GM12873 (cell line): ENCODE measurements at regions not wholly inside any gene's neighbourhood (a gene's known extent, or its start where the extent isn't known, plus 50 kb on each side); places are given as distances from the start of the nearest gene placed in this dataset.

ENCODE experiments used
- CTCF ChIP-seq: IDR thresholded peaks from 2 replicates; pipeline ENCODE4 v1.5.1; 2012; ENCODE audit warnings: low read depth, mild to moderate bottlenecking, moderate library complexity, low read length, control low read depth; ENCODE audit not compliant: insufficient read depth; ENCODE audit errors: missing control alignments

DNA sequence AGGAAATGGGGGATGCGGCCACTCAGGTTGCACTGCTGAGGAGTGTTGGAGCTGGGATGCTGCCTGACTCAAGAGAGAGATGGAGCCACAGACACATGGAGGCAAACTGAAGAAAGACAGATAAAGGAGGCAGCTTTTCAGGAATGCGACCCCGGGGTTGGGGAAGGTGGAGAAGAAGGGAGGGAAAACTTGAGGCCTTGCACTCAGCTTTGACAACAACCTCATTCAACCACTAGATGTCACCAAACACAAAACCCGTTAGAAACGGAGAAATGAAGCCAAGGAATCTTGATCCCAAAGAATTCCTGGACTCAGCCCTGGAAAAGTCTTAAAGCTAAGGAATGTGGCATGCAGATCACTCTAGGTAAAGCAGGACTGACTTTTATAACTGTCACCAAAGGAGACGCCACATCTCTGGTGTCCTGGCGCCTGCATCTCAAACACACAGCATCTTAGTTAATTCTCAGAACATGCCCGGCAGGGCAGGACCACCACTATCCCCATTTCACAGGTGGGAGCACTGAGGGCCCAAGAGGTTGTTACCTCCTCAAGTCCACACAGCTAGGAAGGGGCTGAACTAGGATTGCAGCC, 59.6 kb upstream of the LMCD1 start:
- TF ChIP-seq CTCF: peak; percentile 71

DNA sequence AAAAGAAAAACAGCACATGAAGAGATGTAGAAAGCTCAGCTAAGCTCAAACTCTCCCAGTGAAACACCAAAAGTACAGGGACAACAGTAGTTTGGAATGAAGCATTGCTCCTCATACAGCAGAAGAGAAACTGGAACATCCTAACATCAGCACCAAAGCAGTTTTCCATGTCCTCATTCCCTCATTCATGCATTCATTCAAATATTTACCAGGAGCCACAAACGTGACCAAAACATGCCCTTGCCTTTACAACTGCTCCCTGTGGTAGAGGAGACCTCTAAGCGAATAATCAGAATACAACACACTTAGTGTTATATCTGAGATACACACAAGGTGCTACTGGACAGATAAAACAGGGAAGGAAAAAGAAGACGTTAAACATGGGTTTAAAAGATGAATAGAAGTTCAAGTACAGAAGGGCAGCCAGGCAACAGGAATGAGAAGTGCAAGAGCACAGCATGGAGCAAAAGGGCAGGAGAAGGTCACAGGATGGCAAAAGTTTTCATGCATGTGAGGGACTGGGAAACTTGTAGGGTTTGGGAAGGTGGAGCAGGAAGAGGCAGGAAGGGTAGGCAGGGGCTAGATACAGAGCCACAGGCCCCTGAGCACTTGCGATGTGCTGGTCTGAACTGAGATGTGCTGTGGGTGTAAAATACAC, 58.5 kb upstream of the LMCD1 start:
- TF ChIP-seq CTCF: no peak

GRCh38 chr3:8443829-8444791, 57.5 kb upstream of the LMCD1 start:
- TF ChIP-seq CTCF: no peak

DNA sequence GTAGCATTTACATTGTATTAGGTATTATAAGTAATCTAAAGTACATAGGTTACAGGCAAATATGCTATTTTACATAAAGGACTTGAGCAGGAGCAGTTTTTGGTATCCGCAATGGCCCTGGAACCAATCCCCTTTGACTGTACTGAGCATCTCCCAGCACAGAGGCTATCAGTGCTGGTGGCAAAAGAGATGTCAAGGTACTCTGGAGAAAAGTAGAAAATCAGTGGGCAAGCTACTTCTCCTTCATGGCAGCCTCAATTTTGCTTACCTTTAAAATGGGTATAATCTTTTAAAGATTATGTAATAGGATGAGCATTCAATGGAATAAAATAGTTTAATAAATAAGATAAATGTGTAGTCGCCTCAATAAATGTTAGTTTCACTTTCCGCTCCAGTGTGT, 56.7 kb upstream of the LMCD1 start:
- TF ChIP-seq CTCF: no peak

DNA sequence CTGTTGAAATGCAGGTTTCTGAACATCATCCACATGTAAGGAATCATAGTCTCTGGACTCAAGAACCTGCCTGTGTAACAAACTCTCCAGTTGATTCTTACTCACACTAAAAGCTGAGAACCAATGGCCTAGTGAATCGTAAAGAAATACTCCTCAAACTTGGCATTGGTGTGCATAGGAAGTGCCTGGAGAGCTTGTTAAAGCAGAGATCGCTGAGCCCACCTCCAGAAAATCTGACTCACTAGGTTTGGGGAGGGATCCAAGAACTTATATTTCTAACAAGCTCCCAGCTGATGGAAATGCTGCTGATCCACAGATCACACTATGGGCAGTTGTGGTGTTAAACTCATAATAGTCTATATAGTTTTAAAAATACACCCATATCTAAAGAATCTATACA, 55.8 kb upstream of the LMCD1 start:
- TF ChIP-seq CTCF: no peak

DNA sequence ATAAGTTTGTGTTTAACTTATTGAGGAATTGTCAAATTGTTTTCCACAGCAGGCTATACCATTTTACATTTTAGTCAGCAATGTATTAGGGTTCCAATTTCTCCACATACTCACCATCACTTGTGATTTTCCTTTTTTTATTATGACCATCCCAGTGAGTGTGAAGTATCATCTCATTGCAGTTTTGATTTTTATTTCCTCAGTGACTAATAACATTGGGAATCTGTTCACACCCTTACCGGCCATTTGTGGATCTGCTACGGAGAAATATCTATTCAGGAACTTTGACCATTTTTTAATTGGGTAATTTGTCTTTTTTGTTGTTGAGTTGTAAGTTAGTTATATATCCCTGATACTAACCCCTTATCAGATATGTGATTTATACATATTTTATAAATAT, 54.8 kb upstream of the LMCD1 start:
- TF ChIP-seq CTCF: no peak

DNA sequence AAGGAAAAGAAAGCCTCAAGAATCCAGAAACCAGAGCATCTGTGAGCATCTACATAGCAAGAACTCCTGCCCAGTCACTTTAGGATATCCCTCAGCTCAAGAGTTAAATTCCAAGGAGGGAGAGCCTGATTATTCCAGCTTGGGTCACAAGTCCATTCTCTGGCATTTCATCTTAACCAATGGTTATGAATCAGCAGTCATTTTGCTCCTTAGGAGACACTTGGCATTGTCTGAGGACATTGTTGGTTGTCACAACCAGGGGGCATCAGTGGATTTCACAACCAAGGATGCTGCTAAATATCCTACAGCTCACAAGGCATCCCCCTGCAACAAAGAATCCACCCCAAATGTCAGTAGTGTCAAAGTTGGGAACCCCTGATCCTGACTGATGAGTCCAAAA, 51.0 kb upstream of the LMCD1 start:
- no peak for TF ChIP-seq CTCF
